ENCODE measurements at regions not wholly inside any gene's neighbourhood (a gene's known extent, or its start where the extent isn't known, plus 50 kb on each side); places are given as distances from the start of the nearest gene placed in this dataset.

DNA sequence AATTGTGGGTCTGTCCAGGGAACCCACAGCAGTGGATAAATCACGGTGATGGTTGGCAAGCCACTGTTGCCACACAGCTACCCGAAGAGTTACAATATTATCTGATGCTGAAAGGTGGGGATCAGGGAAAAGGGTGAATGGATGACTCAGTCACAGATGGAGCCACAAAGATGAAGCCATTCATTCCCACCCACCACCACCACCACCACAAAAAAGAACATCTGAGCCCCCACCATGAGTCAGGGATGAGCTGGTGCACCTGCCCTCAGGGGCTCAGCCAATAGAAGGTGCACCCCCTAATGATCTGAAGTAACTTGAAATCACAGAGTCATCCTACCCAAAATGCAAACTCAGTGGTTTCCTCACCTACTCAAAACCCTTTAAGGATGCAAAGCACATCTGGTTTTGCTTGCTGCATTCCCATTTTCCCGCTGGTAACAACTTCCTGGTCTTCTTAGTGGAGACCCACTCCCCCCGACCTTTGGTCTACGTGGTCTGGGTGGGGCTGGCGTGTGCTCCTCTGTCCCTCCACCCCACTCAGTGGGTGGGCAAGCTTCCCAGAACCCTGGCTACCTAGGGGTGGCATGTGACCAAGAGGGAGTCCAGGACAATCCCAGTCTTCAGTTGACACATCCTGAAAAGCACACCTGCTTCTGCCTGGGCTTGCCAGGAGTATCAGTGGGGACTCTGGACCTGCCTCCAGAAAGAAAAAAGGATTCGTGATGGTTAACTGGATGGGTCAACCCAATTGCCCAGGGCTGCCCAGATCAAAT, 125.5 kb downstream of the ANKRD60 start:
- Histone ChIP-seq H3F3A (ENCODE audit: insufficient read depth, low read length) (no peaks in the 10 kb centered on the region), H3K79me2 (ENCODE audit: insufficient read depth, low read length) (no peaks in the 10 kb centered on the region), H3K36me3 (ENCODE audit: insufficient read depth, low read length) (no peaks in the 10 kb centered on the region), H2AFZ (ENCODE audit: low read length) (no peak overlapping the region), H3K4me1 (ENCODE audit: insufficient read depth, low read length, severe bottlenecking) (no peaks in the 10 kb centered on the region), H3K27me3 (ENCODE audit: insufficient read depth, low read length) (no peaks in the 10 kb centered on the region; the same call in 1 of the 2 replicates), H3K9ac (ENCODE audit: low read length) (no peak overlapping the region), H4K20me1 (ENCODE audit: insufficient read depth, low read length) (no peaks in the 10 kb centered on the region), H3K4me2 (ENCODE audit: low read length) (no peak overlapping the region), H3K27ac (ENCODE audit: low read depth, low read length, poor library complexity, severe bottlenecking) (no peak overlapping the region), H3K9me2 (ENCODE audit: low read depth, low read length) (no peaks in the 10 kb centered on the region), H3K9me3 (ENCODE audit: low read length) (no peaks in the 10 kb centered on the region), H3K4me3 (ENCODE audit: low read depth, low read length, poor library complexity, severe bottlenecking) (no peak overlapping the region)
- no peak for TF ChIP-seq EZH2 (IDR thresholded peaks at IDR 0.05; ENCODE audit: borderline replicate concordance, low read length)
- TF ChIP-seq, protein P1, sequence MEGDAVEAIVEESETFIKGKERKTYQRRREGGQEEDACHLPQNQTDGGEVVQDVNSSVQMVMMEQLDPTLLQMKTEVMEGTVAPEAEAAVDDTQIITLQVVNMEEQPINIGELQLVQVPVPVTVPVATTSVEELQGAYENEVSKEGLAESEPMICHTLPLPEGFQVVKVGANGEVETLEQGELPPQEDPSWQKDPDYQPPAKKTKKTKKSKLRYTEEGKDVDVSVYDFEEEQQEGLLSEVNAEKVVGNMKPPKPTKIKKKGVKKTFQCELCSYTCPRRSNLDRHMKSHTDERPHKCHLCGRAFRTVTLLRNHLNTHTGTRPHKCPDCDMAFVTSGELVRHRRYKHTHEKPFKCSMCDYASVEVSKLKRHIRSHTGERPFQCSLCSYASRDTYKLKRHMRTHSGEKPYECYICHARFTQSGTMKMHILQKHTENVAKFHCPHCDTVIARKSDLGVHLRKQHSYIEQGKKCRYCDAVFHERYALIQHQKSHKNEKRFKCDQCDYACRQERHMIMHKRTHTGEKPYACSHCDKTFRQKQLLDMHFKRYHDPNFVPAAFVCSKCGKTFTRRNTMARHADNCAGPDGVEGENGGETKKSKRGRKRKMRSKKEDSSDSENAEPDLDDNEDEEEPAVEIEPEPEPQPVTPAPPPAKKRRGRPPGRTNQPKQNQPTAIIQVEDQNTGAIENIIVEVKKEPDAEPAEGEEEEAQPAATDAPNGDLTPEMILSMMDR (IDR thresholded peaks at IDR 0.05; ENCODE audit: low read length) = no peak

DNA sequence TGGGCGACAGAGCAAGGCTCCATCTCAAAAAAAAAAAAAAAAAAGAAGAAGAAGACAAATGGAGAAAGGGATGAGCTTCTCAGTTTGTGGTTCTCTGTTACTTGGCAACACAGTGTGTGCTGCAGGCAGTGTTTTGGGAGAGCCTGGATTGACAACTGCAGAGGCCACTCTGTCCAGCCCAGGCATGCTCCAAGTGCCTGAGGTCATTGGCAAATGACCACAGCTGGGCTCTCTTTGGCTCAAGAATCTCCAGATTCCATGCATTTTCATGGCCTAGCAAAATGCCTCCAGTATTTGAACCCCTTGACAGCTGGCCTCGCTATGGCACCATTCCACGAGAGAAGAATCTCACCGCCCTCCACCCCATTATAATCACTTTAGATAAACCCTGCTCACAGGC, 126.2 kb downstream of the ANKRD60 start:
- no peak overlapping the region for H3K4me3 ChIP-seq (ENCODE audit: low read depth, low read length, poor library complexity, severe bottlenecking)

DNA sequence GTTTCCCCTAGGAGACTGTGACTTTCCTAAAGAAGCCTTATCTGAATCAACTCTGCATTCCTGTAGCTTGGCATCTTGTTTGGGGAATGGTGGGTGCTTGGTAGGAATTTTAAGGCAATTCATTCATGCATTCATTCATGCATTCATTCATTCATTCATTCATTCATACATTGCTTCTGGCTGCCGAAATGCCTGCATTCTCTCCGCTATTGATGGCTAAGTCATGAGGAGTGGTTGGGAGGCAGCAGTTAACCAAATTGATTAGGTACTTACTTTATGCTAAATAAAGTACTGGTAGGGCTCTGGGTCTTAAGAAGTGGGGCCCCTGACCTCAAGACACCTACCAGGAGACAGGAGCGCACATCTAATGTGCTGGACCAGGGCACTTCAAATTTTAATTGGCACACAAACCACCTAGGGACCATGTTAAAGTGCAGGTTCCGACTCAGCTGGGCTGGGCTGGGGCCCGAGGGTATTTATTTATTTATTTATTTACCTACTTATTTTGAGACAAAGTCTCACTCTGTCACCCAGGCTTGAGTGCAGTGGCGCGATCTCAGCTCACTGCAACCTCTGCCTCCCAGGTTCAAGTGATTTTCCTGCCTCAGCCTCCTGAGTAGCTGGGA, 127.6 kb downstream of the ANKRD60 start:
- H3K4me1 ChIP-seq (ENCODE audit: insufficient read depth, low read length, severe bottlenecking) = no peaks in the 10 kb centered on the region
- no peak overlapping the region for H3K27ac ChIP-seq (ENCODE audit: low read depth, low read length, poor library complexity, severe bottlenecking)
- no peak overlapping the region for H3K4me3 ChIP-seq (ENCODE audit: low read depth, low read length, poor library complexity, severe bottlenecking)
- H3K79me2 ChIP-seq (ENCODE audit: insufficient read depth, low read length) = no peaks in the 10 kb centered on the region
- H4K20me1 ChIP-seq (ENCODE audit: insufficient read depth, low read length) = no peaks in the 10 kb centered on the region
- no peaks in the 10 kb centered on the region for H3K36me3 ChIP-seq (ENCODE audit: insufficient read depth, low read length)
- TF ChIP-seq EZH2 (IDR thresholded peaks at IDR 0.05; ENCODE audit: borderline replicate concordance, low read length) = no peak
- TF ChIP-seq, protein P1 (IDR thresholded peaks at IDR 0.05; ENCODE audit: low read length) = no peak
- H3K9me3 ChIP-seq (ENCODE audit: low read length) = no peaks in the 10 kb centered on the region
- H3K9me2 ChIP-seq (ENCODE audit: low read depth, low read length) = no peaks in the 10 kb centered on the region
- H3K27me3 ChIP-seq (ENCODE audit: insufficient read depth, low read length) = no peaks in the 10 kb centered on the region; the same call in 1 of the 2 replicates
- no peaks in the 10 kb centered on the region for H3F3A ChIP-seq (ENCODE audit: insufficient read depth, low read length)
- H3K9ac ChIP-seq (ENCODE audit: low read length) = no peak overlapping the region
- no peak overlapping the region for H2AFZ ChIP-seq (ENCODE audit: low read length)
- no peak overlapping the region for H3K4me2 ChIP-seq (ENCODE audit: low read length)

More for the DNA sequence above, 126.2 kb downstream of the ANKRD60 start:
- H3K36me3 ChIP-seq (ENCODE audit: insufficient read depth, low read length) = no peaks in the 10 kb centered on the region
- no peak overlapping the region for H2AFZ ChIP-seq (ENCODE audit: low read length)
- no peak overlapping the region for H3K27ac ChIP-seq (ENCODE audit: low read depth, low read length, poor library complexity, severe bottlenecking)
- H3K9me3 ChIP-seq (ENCODE audit: low read length) = no peaks in the 10 kb centered on the region
- no peak for TF ChIP-seq EZH2 (IDR thresholded peaks at IDR 0.05; ENCODE audit: borderline replicate concordance, low read length)
- H3K4me2 ChIP-seq (ENCODE audit: low read length) = no peak overlapping the region
- H3K79me2 ChIP-seq (ENCODE audit: insufficient read depth, low read length) = no peaks in the 10 kb centered on the region
- no peaks in the 10 kb centered on the region; the same call in 1 of the 2 replicates for H3K27me3 ChIP-seq (ENCODE audit: insufficient read depth, low read length)
- no peaks in the 10 kb centered on the region for H3K9me2 ChIP-seq (ENCODE audit: low read depth, low read length)
- H3K9ac ChIP-seq (ENCODE audit: low read length) = no peak overlapping the region
- H4K20me1 ChIP-seq (ENCODE audit: insufficient read depth, low read length) = no peaks in the 10 kb centered on the region
- H3K4me1 ChIP-seq (ENCODE audit: insufficient read depth, low read length, severe bottlenecking) = no peaks in the 10 kb centered on the region
- H3F3A ChIP-seq (ENCODE audit: insufficient read depth, low read length) = no peaks in the 10 kb centered on the region

Measured in OCI-LY1 (cell line).